H9 (cell line): ENCODE measurements at regions not wholly inside any gene's neighbourhood (a gene's known extent, or its start where the extent isn't known, plus 50 kb on each side); places are given as distances from the start of the nearest gene placed in this dataset.

ENCODE experiments used
- DNase-seq: peaks from one replicate; pipeline ENCODE4 v3.0.0-alpha.2; 2017
- H2AFZ ChIP-seq: one replicate; pipeline ENCODE4 v1.6.1; 2013; ENCODE audit warnings: mild to moderate bottlenecking, low read length, control low read depth, moderate library complexity
- H2AK5ac ChIP-seq: 2 replicates; pipeline ENCODE4 v1.6.1; 2013; ENCODE audit warnings: low read length, control low read depth, mixed read lengths; ENCODE audit not compliant: insufficient read length
- H2BK120ac ChIP-seq: one replicate; pipeline ENCODE4 v1.6.1; 2013; ENCODE audit warnings: low read depth, mild to moderate bottlenecking, low read length, control low read depth, inconsistent platforms; ENCODE audit not compliant: poor library complexity, severe bottlenecking
- H2BK12ac ChIP-seq: 2 replicates; pipeline ENCODE4 v1.6.1; 2013; ENCODE audit warnings: low read length, control low read depth, mixed read lengths, low read depth; ENCODE audit not compliant: insufficient read length
- H2BK15ac ChIP-seq: 2 replicates; pipeline ENCODE4 v1.6.1; 2013; ENCODE audit warnings: low read depth, low read length, control low read depth
- H2BK20ac ChIP-seq: one replicate; pipeline ENCODE4 v1.6.1; 2013; ENCODE audit warnings: low read depth, mild to moderate bottlenecking, low read length, control low read depth, inconsistent platforms; ENCODE audit not compliant: poor library complexity, severe bottlenecking
- H2BK5ac ChIP-seq: 2 replicates; pipeline ENCODE4 v1.6.1; 2013; ENCODE audit warnings: low read length, control low read depth, mixed read lengths; ENCODE audit not compliant: insufficient read length
- H3K14ac ChIP-seq: 2 replicates; pipeline ENCODE4 v1.6.1; 2013; ENCODE audit warnings: low read length, control low read depth; ENCODE audit not compliant: insufficient read depth
- H3K18ac ChIP-seq: 2 replicates; pipeline ENCODE4 v1.6.1; 2013; ENCODE audit warnings: low read depth, mild to moderate bottlenecking, mixed read lengths, low read length, control low read depth; ENCODE audit not compliant: insufficient read length
- H3K23ac ChIP-seq: 2 replicates; pipeline ENCODE4 v1.6.1; 2013; ENCODE audit warnings: low read length, control low read depth, mixed read lengths, low read depth; ENCODE audit not compliant: insufficient read length
- H3K23me2 ChIP-seq: 2 replicates; pipeline ENCODE4 v1.6.1; 2013; ENCODE audit warnings: low read depth, mild to moderate bottlenecking, mixed read lengths, low read length, control low read depth; ENCODE audit not compliant: insufficient read length, poor library complexity, severe bottlenecking
- H3K27ac ChIP-seq: 2 replicates; pipeline ENCODE4 v1.5.1; 2013; ENCODE audit warnings: low read length, control low read depth, mixed read lengths, low read depth; ENCODE audit not compliant: insufficient read length
- H3K27me3 ChIP-seq: 2 replicates; pipeline ENCODE4 v1.6.1; 2013; ENCODE audit warnings: low read length, control low read depth, inconsistent platforms; ENCODE audit not compliant: insufficient read depth
- H3K4ac ChIP-seq: 2 replicates; pipeline ENCODE4 v1.6.1; 2013; ENCODE audit warnings: low read depth, mild to moderate bottlenecking, control low read depth, inconsistent platforms, low read length, moderate library complexity
- H3K4me1 ChIP-seq: 2 replicates; pipeline ENCODE4 v1.6.1; 2013; ENCODE audit warnings: low read length, control low read depth, inconsistent platforms; ENCODE audit not compliant: insufficient read depth
- H3K4me2 ChIP-seq: 2 replicates; pipeline ENCODE4 v1.6.1; 2013; ENCODE audit warnings: low read length, control low read depth, mixed read lengths; ENCODE audit not compliant: insufficient read length, insufficient read depth
- H3K56ac ChIP-seq: 2 replicates; pipeline ENCODE4 v1.6.1; 2013; ENCODE audit warnings: low read depth, mild to moderate bottlenecking, mixed read lengths, low read length, control low read depth; ENCODE audit not compliant: insufficient read length
- H3K79me1 ChIP-seq: 2 replicates; pipeline ENCODE4 v1.6.1; 2013; ENCODE audit warnings: low read depth, mild to moderate bottlenecking, moderate library complexity, low read length, control low read depth, inconsistent platforms; ENCODE audit not compliant: insufficient read depth, poor library complexity, severe bottlenecking
- H3K79me2 ChIP-seq: 2 replicates; pipeline ENCODE4 v1.6.1; 2013; ENCODE audit warnings: low read length, control low read depth, inconsistent platforms; ENCODE audit not compliant: insufficient read depth
- H3K9ac ChIP-seq: 2 replicates; pipeline ENCODE4 v1.6.1; 2013; ENCODE audit warnings: low read length, control low read depth, mixed read lengths; ENCODE audit not compliant: insufficient read length; ENCODE audit errors: extremely low read depth
- H3K9me3 ChIP-seq: one replicate; pipeline ENCODE4 v1.6.1; 2013; ENCODE audit warnings: low read depth, low read length, inconsistent platforms; ENCODE audit not compliant: control insufficient read depth
- H3T11ph ChIP-seq: one replicate; pipeline ENCODE4 v1.6.1; 2013; ENCODE audit warnings: mild to moderate bottlenecking, low read length, control low read depth, inconsistent platforms
- H4K20me1 ChIP-seq: one replicate; pipeline ENCODE4 v1.6.1; 2013; ENCODE audit not compliant: control insufficient read depth, insufficient read length, insufficient read depth
- H4K5ac ChIP-seq: 2 replicates; pipeline ENCODE4 v1.6.1; 2013; ENCODE audit warnings: low read depth, mild to moderate bottlenecking, mixed read lengths, low read length, control low read depth; ENCODE audit not compliant: insufficient read length
- H4K8ac ChIP-seq: replicated peaks from 2 replicates; pipeline ENCODE4 v1.6.1; 2013; ENCODE audit warnings: low read length, control low read depth, mixed read lengths, low read depth; ENCODE audit not compliant: insufficient read length
- H4K91ac ChIP-seq: 2 replicates; pipeline ENCODE4 v1.6.1; 2013; ENCODE audit warnings: low read depth, mild to moderate bottlenecking, moderate library complexity, mixed read lengths, low read length, control low read depth; ENCODE audit not compliant: insufficient read length
- H3K27ac Mint-ChIP-seq, 3 experiments: 2 replicates in 2 of 3; 3 replicates in 1 of 3; pipeline ENCODE4 v1.8.0; 2020 to 2021; ENCODE audit warnings: mixed read lengths in 3 of 3, mild to moderate bottlenecking in 1 of 3, moderate library complexity in 1 of 3
- H3K27me3 Mint-ChIP-seq: 2 replicates; pipeline ENCODE4 v1.8.0; 2021; ENCODE audit warnings: low read depth, mild to moderate bottlenecking, moderate library complexity, mixed read lengths
- H3K36me3 Mint-ChIP-seq, 3 experiments: 2 replicates in 2 of 3; 3 replicates in 1 of 3; pipeline ENCODE4 v1.8.0; 2020 to 2021; ENCODE audit warnings: low read depth in 3 of 3, mixed read lengths in 3 of 3; ENCODE audit not compliant: insufficient read depth in 1 of 3
- H3K4me1 Mint-ChIP-seq, 2 experiments: 2 replicates each; pipeline ENCODE4 v1.8.0; 2020; ENCODE audit warnings: mixed read lengths in 2 of 2
- H3K4me3 Mint-ChIP-seq, 2 experiments: 2 replicates in 1 of 2; 3 replicates in 1 of 2; pipeline ENCODE4 v1.8.0; 2020 to 2021; ENCODE audit warnings: mild to moderate bottlenecking in 2 of 2, mixed read lengths in 2 of 2, moderate library complexity in 1 of 2
- H3K9me3 Mint-ChIP-seq, 2 experiments: 2 replicates in 1 of 2; 3 replicates in 1 of 2; pipeline ENCODE4 v1.8.0; 2020; ENCODE audit warnings: mild to moderate bottlenecking in 2 of 2, mixed read lengths in 2 of 2, moderate library complexity in 1 of 2
- WGBS: extraction: QIAGEN DNeasy Blood & Tissue Kit; methylation state at CpG from one replicate; pipeline ENCODE4 v1.1.7; 2013; ENCODE audit warnings: missing lambda C conversion rate, low lambda C conversion rate, mixed read lengths; ENCODE audit not compliant: insufficient read length; ENCODE audit errors: extremely low coverage; 5-methylcytosine and 5-hydroxymethylcytosine counted together
- TF ChIP-seq, protein P1 (sequence below): fragments of 200-600 bp; sonication (generic); conservative IDR thresholded peaks from 3 replicates; pipeline ENCODE4 v1.8.0; 2021; ENCODE audit warnings: antibody characterized with exemption, mild to moderate bottlenecking

DNA sequence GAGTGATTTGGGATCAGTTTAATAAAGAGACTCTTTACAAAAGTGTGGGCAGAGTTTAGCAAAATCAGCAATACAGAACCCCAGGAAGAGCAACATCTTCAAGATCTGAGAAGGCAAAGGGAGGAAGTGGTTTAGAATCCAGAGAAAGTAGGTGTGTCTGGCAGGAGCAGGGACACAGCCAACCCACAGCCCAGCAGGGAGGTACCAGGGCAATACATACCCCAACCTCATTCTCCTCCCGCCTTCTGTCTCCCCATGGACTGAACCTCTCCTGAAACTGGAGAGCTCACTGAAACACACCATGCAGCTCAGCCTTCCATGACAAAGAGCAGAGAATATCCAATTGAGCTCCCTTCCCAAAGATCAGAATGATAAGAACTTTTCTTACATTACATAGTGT, 283.4 kb downstream of the PRELID2 start:
- TF ChIP-seq, protein P1, sequence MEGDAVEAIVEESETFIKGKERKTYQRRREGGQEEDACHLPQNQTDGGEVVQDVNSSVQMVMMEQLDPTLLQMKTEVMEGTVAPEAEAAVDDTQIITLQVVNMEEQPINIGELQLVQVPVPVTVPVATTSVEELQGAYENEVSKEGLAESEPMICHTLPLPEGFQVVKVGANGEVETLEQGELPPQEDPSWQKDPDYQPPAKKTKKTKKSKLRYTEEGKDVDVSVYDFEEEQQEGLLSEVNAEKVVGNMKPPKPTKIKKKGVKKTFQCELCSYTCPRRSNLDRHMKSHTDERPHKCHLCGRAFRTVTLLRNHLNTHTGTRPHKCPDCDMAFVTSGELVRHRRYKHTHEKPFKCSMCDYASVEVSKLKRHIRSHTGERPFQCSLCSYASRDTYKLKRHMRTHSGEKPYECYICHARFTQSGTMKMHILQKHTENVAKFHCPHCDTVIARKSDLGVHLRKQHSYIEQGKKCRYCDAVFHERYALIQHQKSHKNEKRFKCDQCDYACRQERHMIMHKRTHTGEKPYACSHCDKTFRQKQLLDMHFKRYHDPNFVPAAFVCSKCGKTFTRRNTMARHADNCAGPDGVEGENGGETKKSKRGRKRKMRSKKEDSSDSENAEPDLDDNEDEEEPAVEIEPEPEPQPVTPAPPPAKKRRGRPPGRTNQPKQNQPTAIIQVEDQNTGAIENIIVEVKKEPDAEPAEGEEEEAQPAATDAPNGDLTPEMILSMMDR = no peak
- Histone ChIP-seq H2BK120ac (no peak overlapping the region), H4K91ac (no peak overlapping the region), H2AFZ (no peak overlapping the region), H2AK5ac (no peak overlapping the region), H3K23ac (no peak overlapping the region), H2BK15ac (no peak overlapping the region), H2BK12ac (no peak overlapping the region), H3K79me2 (no peaks in the 10 kb centered on the region), H3K27me3 (no peaks in the 10 kb centered on the region), H3K9ac (no peak overlapping the region), H4K5ac (no peak overlapping the region), H3K23me2 (no peaks in the 10 kb centered on the region), H3K4ac (no peak overlapping the region), H3K4me2 (no peak overlapping the region), H2BK20ac (no peak overlapping the region), H4K20me1 (no peaks in the 10 kb centered on the region), H3K56ac (no peak overlapping the region), H2BK5ac (no peak overlapping the region), H3K79me1 (no peaks in the 10 kb centered on the region), H3K18ac (peak overlapping the region; percentile 15), H3T11ph (no peak overlapping the region), H3K27ac (no peak overlapping the region), H4K8ac (no peak overlapping the region), H3K14ac (no peak overlapping the region), H3K9me3 (no peaks in the 10 kb centered on the region), H3K4me1 (no peaks in the 10 kb centered on the region)
- H3K9me3 Mint-ChIP-seq = no peaks in the 10 kb centered on the region
- no peak overlapping the region for H3K4me3 Mint-ChIP-seq
- WGBS = no CpG with 5 or more reads among the region's 1 CpG
- no peaks in the 10 kb centered on the region for H3K27me3 Mint-ChIP-seq
- no peak for DNase-seq
- H3K36me3 Mint-ChIP-seq = no peaks in the 10 kb centered on the region
- H3K4me1 Mint-ChIP-seq = peaks cover 7 to 8% of the 10 kb centered on the region in 2 experiments
- peak overlapping the region in 1 of 3 experiments; percentile 55; a peak in 1 of 7 replicates for H3K27ac Mint-ChIP-seq
